ENCODE measurements at regions not wholly inside any gene's neighbourhood (a gene's known extent, or its start where the extent isn't known, plus 50 kb on each side); places are given as distances from the start of the nearest gene placed in this dataset.

DNA sequence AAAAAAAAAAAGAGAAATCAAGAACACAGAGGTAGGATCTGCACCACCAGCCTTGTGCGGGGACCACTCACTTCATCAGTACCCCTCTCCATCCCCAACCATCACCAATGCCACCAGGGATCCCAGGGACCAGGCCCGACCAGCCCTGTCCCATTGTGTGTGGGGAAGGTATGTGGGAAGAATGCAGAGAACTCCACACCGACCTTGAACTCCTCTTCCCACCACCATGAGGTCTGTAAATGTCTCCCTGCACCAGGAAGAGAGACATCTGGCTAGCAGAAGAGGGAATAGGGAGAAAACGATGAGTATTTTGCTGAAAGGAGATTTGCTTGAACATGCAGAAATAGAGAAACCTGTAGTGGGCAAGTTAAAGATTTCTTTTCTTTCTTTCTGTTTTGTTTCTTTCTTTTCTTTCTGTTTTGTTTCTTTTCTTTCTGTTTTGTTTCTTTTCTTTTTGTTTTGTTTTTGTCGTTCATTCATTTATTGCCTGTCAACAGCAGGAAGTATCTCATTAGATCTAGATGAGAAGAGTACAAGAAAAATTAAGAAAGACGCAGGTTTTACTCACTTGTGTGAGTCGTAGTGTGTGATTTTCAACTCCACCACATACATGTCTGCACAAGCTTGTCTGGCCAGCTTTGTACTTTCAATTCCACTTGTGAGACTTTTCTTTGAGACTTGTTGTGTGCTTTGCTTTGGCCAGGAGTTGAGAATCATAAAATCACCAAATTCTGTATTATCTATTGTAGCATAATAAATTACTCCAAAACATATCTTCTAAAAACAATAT lies 179.8 kb upstream of the HAAO start:
- Histone ChIP-seq H3K27me3 (no peaks in the 10 kb centered on the region), H3K36me3 (no peaks in the 10 kb centered on the region), H3K4me3 (no peak overlapping the region), H3K27ac (no peak overlapping the region), H3K4me1 (peaks cover 13 to 58% (median 31%) of the 10 kb centered on the region in 9 donors), H3K9me3 (peaks cover 0 to 5% (median 0%) of the 10 kb centered on the region in 11 donors)
- ATAC-seq, result no peak
- DNase-seq, result no peak
- 74 to 76% methylated on average over 7 of the region's 7 CpGs for WGBS, 2 donors
- TF ChIP-seq, protein P1, sequence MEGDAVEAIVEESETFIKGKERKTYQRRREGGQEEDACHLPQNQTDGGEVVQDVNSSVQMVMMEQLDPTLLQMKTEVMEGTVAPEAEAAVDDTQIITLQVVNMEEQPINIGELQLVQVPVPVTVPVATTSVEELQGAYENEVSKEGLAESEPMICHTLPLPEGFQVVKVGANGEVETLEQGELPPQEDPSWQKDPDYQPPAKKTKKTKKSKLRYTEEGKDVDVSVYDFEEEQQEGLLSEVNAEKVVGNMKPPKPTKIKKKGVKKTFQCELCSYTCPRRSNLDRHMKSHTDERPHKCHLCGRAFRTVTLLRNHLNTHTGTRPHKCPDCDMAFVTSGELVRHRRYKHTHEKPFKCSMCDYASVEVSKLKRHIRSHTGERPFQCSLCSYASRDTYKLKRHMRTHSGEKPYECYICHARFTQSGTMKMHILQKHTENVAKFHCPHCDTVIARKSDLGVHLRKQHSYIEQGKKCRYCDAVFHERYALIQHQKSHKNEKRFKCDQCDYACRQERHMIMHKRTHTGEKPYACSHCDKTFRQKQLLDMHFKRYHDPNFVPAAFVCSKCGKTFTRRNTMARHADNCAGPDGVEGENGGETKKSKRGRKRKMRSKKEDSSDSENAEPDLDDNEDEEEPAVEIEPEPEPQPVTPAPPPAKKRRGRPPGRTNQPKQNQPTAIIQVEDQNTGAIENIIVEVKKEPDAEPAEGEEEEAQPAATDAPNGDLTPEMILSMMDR (IDR thresholded peaks at IDR 0.05), result no peak
- intact Hi-C loops (cut with DNase I), result loop anchor here in 9 of 10 donors (5.0 to 10.0 kb wide), 6 partner anchors 53 to 515 kb away; partner anchors contain the start of gene ZFP36L2 (in 2 of the 9)

DNA sequence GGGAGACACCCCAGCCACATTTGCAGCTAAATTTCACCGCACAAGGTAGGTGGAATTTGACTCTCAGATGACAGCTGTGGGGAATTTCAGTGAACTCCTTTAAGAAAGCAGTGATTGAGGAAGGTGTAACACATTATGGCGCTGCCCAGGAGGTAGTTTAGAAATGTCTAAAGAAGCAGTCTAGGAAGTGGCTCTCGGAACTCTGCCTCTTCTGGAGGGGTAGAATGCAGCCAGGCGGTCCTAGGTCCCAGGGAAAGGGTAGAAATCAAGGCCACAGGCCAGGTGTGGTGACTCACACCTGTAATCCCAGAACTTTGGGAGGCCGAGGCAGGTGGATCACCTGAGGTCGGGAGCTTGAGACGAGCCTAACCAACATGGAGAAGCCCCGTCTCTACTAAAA lies 179.0 kb upstream of the HAAO start:
- peaks cover 0 to 5% (median 0%) of the 10 kb centered on the region in 11 donors for H3K9me3 ChIP-seq
- intact Hi-C loops (cut with DNase I), result loop anchor here in 9 of 10 donors (5.0 to 10.0 kb wide), 6 partner anchors 53 to 516 kb away; partner anchors contain the start of gene ZFP36L2 (in 2 of the 9)
- DNase-seq (no peak), ATAC-seq (no peak)
- H3K4me3 ChIP-seq, result no peak overlapping the region
- H3K27ac ChIP-seq, result no peak overlapping the region
- TF ChIP-seq, protein P1 (IDR thresholded peaks at IDR 0.05), result no peak
- H3K27me3 ChIP-seq, result no peaks in the 10 kb centered on the region
- 93% methylated on average over 8 of the region's 8 CpGs for WGBS, 2 donors
- no peaks in the 10 kb centered on the region for H3K36me3 ChIP-seq
- peaks cover 13 to 58% (median 31%) of the 10 kb centered on the region in 9 donors for H3K4me1 ChIP-seq

DNA sequence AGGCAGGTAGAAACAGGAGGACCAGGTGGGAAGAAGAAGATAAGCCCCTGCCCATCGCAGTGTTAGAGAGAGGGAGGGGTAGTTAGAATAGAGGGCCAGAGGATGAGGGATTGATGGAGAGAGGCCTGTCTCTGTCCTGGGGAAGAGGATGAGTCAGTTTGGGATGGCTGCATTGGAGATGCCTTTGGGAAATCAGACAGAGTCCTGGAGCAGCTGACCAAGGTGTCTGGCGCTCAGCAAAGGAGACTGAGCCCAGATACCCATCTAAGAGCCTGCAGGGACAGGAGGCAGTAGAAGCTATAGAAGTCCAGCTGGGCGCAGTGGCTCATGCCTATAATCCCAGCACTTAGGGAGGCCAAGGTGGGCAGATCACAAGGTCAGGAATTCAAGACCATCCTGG lies 177.8 kb upstream of the HAAO start:
- WGBS, 2 donors, result 98% methylated on average over 3 of the region's 3 CpGs
- no peak for ATAC-seq

More for the DNA sequence above, 177.8 kb upstream of the HAAO start:
- no peak overlapping the region for H3K4me3 ChIP-seq
- peaks cover 0 to 5% (median 0%) of the 10 kb centered on the region in 11 donors for H3K9me3 ChIP-seq
- intact Hi-C loops (cut with DNase I), result loop anchor here in 9 of 10 donors (5.0 to 10.0 kb wide), 6 partner anchors 55 to 517 kb away; partner anchors contain the start of gene ZFP36L2 (in 2 of the 9)
- peaks cover 9 to 53% (median 26%) of the 10 kb centered on the region in 9 donors for H3K4me1 ChIP-seq
- TF ChIP-seq, protein P1 (IDR thresholded peaks at IDR 0.05), result no peak
- H3K27ac ChIP-seq, result no peak overlapping the region
- H3K36me3 ChIP-seq, result no peaks in the 10 kb centered on the region
- DNase-seq, result no peak
- no peaks in the 10 kb centered on the region for H3K27me3 ChIP-seq

All from heart right ventricle (tissue), 16 donors.